MCF 10A (cell line): ENCODE measurements at regions not wholly inside any gene's neighbourhood (a gene's known extent, or its start where the extent isn't known, plus 50 kb on each side); places are given as distances from the start of the nearest gene placed in this dataset.

Experiments
- BruUV-seq: library from RNA; stranded (reverse); fragments of 400-500 nt; replicated peaks from 2 replicates; lab custom pipeline; 2021; lab: Mats Ljungman, UMichigan
- CTCF ChIA-PET: fragments of 300-600 bp; sonication (Branson Sonifier 250); formaldehyde crosslinking; extraction: SDS; loops from one replicate; lab custom pipeline; 2021; ENCODE audit warnings: antibody characterized with exemption, inconsistent platforms; lab: Yijun Ruan, JAX
- POLR2A ChIA-PET: fragments of 300-600, 350-650 bp; sonication (Branson Sonifier 250); formaldehyde crosslinking; extraction: SDS; loops from one replicate; lab custom pipeline; 2020; ENCODE audit warnings: antibody characterized with exemption, inconsistent platforms; lab: Yijun Ruan, JAX
- DNase-seq: peaks from one replicate; pipeline ENCODE4 v3.0.0-alpha.2; 2018; ENCODE audit not compliant: unreplicated experiment
- H3K27ac Mint-ChIP-seq: one replicate; pipeline ENCODE4 v1.8.0; 2022; ENCODE audit warnings: mild to moderate bottlenecking, low read depth, mixed read lengths; ENCODE audit not compliant: unreplicated experiment
- H3K27me3 Mint-ChIP-seq: one replicate; pipeline ENCODE4 v1.8.0; 2022; ENCODE audit warnings: mixed read lengths; ENCODE audit not compliant: insufficient read depth, unreplicated experiment
- H3K36me3 Mint-ChIP-seq: one replicate; pipeline ENCODE4 v1.8.0; 2022; ENCODE audit warnings: mild to moderate bottlenecking, moderate library complexity, mixed read lengths; ENCODE audit not compliant: insufficient read depth, unreplicated experiment
- H3K4me1 Mint-ChIP-seq: one replicate; pipeline ENCODE4 v1.8.0; 2022; ENCODE audit warnings: mixed read lengths; ENCODE audit not compliant: insufficient read depth, unreplicated experiment
- H3K4me3 Mint-ChIP-seq: one replicate; pipeline ENCODE4 v1.8.0; 2022; ENCODE audit warnings: mild to moderate bottlenecking, moderate library complexity, mixed read lengths; ENCODE audit not compliant: unreplicated experiment
- H3K9me3 Mint-ChIP-seq: one replicate; pipeline ENCODE4 v1.8.0; 2022; ENCODE audit warnings: mixed read lengths; ENCODE audit not compliant: unreplicated experiment
- CTCF ChIP-seq: fragments of 200-600 bp; IDR thresholded peaks from one replicate; pipeline ENCODE4 v1.8.0; 2022; ENCODE audit warnings: antibody characterized with exemption, mild to moderate bottlenecking; ENCODE audit not compliant: unreplicated experiment
- intact Hi-C: fragments of 100-400 bp; cut with micrococcal nuclease; formaldehyde crosslinking; loops from 2 replicates; pipeline ENCODE4 v1.14.1; 2022

GRCh38 chr11:44445500-44446365, 119.7 kb upstream of the CD82 start:
- intact Hi-C loops: no loop called here
- POLR2A ChIA-PET: interaction anchor here (0.6 to 0.8 kb wide), 3 partner anchors 14 to 112 kb away, joined by 3 to 4 read pairs (median 4); no protein-coding TSS in a partner anchor
- Mint-ChIP-seq H3K4me1 (peaks cover 11% of the 10 kb centered on the region), H3K27me3 (peaks cover 3% of the 10 kb centered on the region), H3K4me3 (no peak overlapping the region), H3K9me3 (no peaks in the 10 kb centered on the region), H3K27ac (no peak overlapping the region), H3K36me3 (no peaks in the 10 kb centered on the region)
- BruUV-seq: no TSS peak
- CTCF ChIA-PET: interaction anchor here (0.6 kb wide), 1 partner anchor 353 kb away, joined by 3 read pairs; no protein-coding TSS in a partner anchor
- DNase-seq: peak; percentile 62
- TF ChIP-seq CTCF: no peak

DNA sequence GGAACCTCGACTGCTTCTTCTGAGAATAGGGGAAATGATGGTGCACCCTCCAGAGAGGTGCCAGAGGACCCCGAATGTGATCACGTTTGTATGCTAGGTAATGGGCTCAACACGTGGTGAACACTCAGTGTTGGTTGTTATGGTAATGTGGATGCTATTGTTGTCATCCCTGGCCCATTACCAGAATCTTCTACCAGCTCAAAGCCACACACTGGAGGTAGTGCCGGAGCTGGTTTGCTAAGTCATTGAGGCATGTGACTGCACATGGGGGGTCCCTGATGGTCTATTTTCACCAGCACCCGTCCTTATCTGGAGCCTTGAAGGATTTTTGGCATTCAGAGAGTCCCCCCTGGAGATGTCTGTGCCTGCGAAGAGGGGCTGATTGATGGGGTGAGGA, 119.1 kb upstream of the CD82 start:
- Mint-ChIP-seq H3K9me3 (no peaks in the 10 kb centered on the region), H3K4me1 (peaks cover 11% of the 10 kb centered on the region), H3K27ac (no peak overlapping the region), H3K36me3 (no peaks in the 10 kb centered on the region), H3K4me3 (no peak overlapping the region), H3K27me3 (no peaks in the 10 kb centered on the region)
- intact Hi-C loops: no loop called here
- ChIA-PET CTCF (interaction anchor here (1.3 kb wide), 1 partner anchor 160 kb away, joined by 7 read pairs; no protein-coding TSS in a partner anchor), POLR2A (interaction anchor here (0.5 to 0.8 kb wide), 2 partner anchors 113 to 898 kb away, joined by 3 read pairs; no protein-coding TSS in a partner anchor)
- peak; percentile 14 for DNase-seq
- no peak for TF ChIP-seq CTCF
- BruUV-seq: no TSS peak

GRCh38 chr11:44446996-44447771, 118.3 kb upstream of the CD82 start:
- no TSS peak for BruUV-seq
- CTCF ChIA-PET: interaction anchor here (1.3 kb wide), 1 partner anchor 161 kb away, joined by 7 read pairs; no protein-coding TSS in a partner anchor
- Mint-ChIP-seq H3K27me3 (no peaks in the 10 kb centered on the region), H3K36me3 (no peaks in the 10 kb centered on the region), H3K9me3 (no peaks in the 10 kb centered on the region), H3K4me1 (peaks cover 11% of the 10 kb centered on the region), H3K27ac (no peak overlapping the region), H3K4me3 (no peak overlapping the region)
- intact Hi-C loops: no loop called here
- TF ChIP-seq CTCF: no peak
- POLR2A ChIA-PET: interaction anchor here (0.5 to 0.8 kb wide), 2 partner anchors 114 to 899 kb away, joined by 3 read pairs; no protein-coding TSS in a partner anchor
- DNase-seq: no peak
